GM18519 (cell line): ENCODE measurements at regions not wholly inside any gene's neighbourhood (a gene's known extent, or its start where the extent isn't known, plus 50 kb on each side); places are given as distances from the start of the nearest gene placed in this dataset.

ENCODE experiments used
- ATAC-seq: cut with Tn5 transposase; IDR thresholded peaks from one replicate; pipeline ENCODE4 v1.9.1; 2021; ENCODE audit warnings: mild to moderate bottlenecking, moderate library complexity; ENCODE audit not compliant: unreplicated experiment, low FRiP score

- no peak for ATAC-seq
These were observed 378.9 kb upstream of the ALCAM start for GRCh38 chr3:104987859-104988258.

- ATAC-seq = no peak
These were observed 378.2 kb upstream of the ALCAM start for GRCh38 chr3:104988496-104988895.

- no peak for ATAC-seq
These were observed 376.8 kb upstream of the ALCAM start for GRCh38 chr3:104989878-104990277.

- no peak for ATAC-seq
These were observed 376.0 kb upstream of the ALCAM start for GRCh38 chr3:104990758-104991157.

- ATAC-seq = no peak
These were observed 374.0 kb upstream of the ALCAM start for GRCh38 chr3:104992676-104993075.

- ATAC-seq = no peak
These were observed 360.5 kb upstream of the ALCAM start for GRCh38 chr3:105006164-105006563.

- ATAC-seq = no peak
These were observed 353.1 kb upstream of the ALCAM start for GRCh38 chr3:105013657-105014056.

GRCh38 chr3:105014631-105015030 lies 352.1 kb upstream of the ALCAM start:
- ATAC-seq = no peak

- ATAC-seq = no peak
These were observed 343.9 kb upstream of the ALCAM start for GRCh38 chr3:105022813-105023212.

GRCh38 chr3:105030211-105030610 lies 336.5 kb upstream of the ALCAM start:
- no peak for ATAC-seq

- no peak for ATAC-seq
These were observed 334.2 kb upstream of the ALCAM start for GRCh38 chr3:105032541-105032940.

- ATAC-seq = no peak
These were observed 333.6 kb upstream of the ALCAM start for GRCh38 chr3:105033081-105033480.

GRCh38 chr3:105039004-105039403 lies 327.7 kb upstream of the ALCAM start:
- ATAC-seq = no peak

GRCh38 chr3:105040026-105040622 lies 326.6 kb upstream of the ALCAM start:
- ATAC-seq = no peak

GRCh38 chr3:105042586-105042985 lies 324.1 kb upstream of the ALCAM start:
- no peak for ATAC-seq

GRCh38 chr3:105051111-105051510 lies 315.6 kb upstream of the ALCAM start:
- ATAC-seq = no peak

- no peak for ATAC-seq
These were observed 314.7 kb upstream of the ALCAM start for GRCh38 chr3:105051972-105052371.

GRCh38 chr3:105062853-105063252 lies 303.9 kb upstream of the ALCAM start:
- ATAC-seq = no peak

- ATAC-seq = no peak
These were observed 300.5 kb upstream of the ALCAM start for GRCh38 chr3:105065895-105066839.

- ATAC-seq = no peak
These were observed 299.3 kb upstream of the ALCAM start for GRCh38 chr3:105067361-105067760.

- no peak for ATAC-seq
These were observed 289.5 kb upstream of the ALCAM start for GRCh38 chr3:105077060-105077822.
